Keratinocyte (primary cell): ENCODE measurements at regions not wholly inside any gene's neighbourhood (a gene's known extent, or its start where the extent isn't known, plus 50 kb on each side); places are given as distances from the start of the nearest gene placed in this dataset.

Experiments used
- EZH2 ChIP-seq: IDR thresholded peaks from one replicate; pipeline ENCODE4 v1.6.1; 2012; ENCODE audit warnings: inconsistent platforms, mild to moderate bottlenecking, low read length, moderate library complexity
- TF ChIP-seq, protein P1 (sequence below), 3 experiments: IDR thresholded peaks in 1 of 3; conservative IDR thresholded peaks in 1 of 3; optimal IDR thresholded peaks in 1 of 3; 2 replicates in 2 of 3; 3 replicates in 1 of 3; pipeline versions ENCODE3 to v1.5.1; 2011; ENCODE audit warnings: low read length in 3 of 3, mild to moderate bottlenecking in 3 of 3, moderate library complexity in 2 of 3, control low read depth in 1 of 3, inconsistent platforms in 1 of 3; ENCODE audit not compliant: insufficient read depth in 2 of 3; ENCODE audit errors: extremely low read depth in 1 of 3

DNA sequence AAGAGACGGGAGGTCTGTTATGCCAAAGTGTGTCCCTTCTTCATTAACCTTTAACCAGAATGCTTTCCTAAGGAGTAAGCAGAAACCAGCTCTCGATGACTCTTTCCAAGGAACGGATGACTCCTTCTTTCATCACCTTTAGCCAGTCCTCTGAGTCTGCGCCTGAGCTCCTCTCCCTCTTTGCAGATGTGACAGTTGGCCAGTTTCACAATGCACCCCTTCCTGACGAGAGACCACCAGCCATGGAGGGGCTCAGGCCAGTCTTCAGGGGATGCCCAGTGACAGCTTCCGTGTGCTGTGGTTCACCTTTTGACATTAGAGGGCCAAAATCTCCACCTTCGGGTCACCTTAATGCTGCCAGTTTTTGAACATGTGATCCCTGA is 826.1 kb downstream of the TBC1D22A start:
- TF ChIP-seq, protein P1, sequence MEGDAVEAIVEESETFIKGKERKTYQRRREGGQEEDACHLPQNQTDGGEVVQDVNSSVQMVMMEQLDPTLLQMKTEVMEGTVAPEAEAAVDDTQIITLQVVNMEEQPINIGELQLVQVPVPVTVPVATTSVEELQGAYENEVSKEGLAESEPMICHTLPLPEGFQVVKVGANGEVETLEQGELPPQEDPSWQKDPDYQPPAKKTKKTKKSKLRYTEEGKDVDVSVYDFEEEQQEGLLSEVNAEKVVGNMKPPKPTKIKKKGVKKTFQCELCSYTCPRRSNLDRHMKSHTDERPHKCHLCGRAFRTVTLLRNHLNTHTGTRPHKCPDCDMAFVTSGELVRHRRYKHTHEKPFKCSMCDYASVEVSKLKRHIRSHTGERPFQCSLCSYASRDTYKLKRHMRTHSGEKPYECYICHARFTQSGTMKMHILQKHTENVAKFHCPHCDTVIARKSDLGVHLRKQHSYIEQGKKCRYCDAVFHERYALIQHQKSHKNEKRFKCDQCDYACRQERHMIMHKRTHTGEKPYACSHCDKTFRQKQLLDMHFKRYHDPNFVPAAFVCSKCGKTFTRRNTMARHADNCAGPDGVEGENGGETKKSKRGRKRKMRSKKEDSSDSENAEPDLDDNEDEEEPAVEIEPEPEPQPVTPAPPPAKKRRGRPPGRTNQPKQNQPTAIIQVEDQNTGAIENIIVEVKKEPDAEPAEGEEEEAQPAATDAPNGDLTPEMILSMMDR (optimal IDR thresholded peaks at IDR 0.05 in 1 of 3, IDR thresholded peaks at IDR 0.05 in 1 of 3, conservative IDR thresholded peaks at IDR 0.05 in 1 of 3; ENCODE audit: extremely low read depth in 1 of 3, insufficient read depth in 2 of 3, low read length in 3 of 3), result no peak
- no peak for TF ChIP-seq EZH2
